GM18870 (cell line): ENCODE measurements at regions not wholly inside any gene's neighbourhood (a gene's known extent, or its start where the extent isn't known, plus 50 kb on each side); places are given as distances from the start of the nearest gene placed in this dataset.
"Not testable (repeated sequence)": the region's sequence is repeated elsewhere in the genome, so short reads cannot be mapped to it uniquely, and the experiment has no call there.

ENCODE experiments used
- ATAC-seq: cut with Tn5 transposase; IDR thresholded peaks from one replicate; pipeline ENCODE4 v1.9.1; 2021; ENCODE audit warnings: moderate library complexity; ENCODE audit not compliant: unreplicated experiment

- no peak for ATAC-seq
These were observed 963.4 kb upstream of the NRXN1 start for GRCh38 chr2:51995293-51995692.

GRCh38 chr2:51994123-51994763 is 962.3 kb upstream of the NRXN1 start:
- no peak for ATAC-seq

GRCh38 chr2:51990684-51991083 is 958.8 kb upstream of the NRXN1 start:
- no peak for ATAC-seq

GRCh38 chr2:51986101-51986500 is 954.2 kb upstream of the NRXN1 start:
- no peak for ATAC-seq

- ATAC-seq, result no peak
These were observed 949.9 kb upstream of the NRXN1 start for GRCh38 chr2:51981783-51982182.

- no peak for ATAC-seq
These were observed 944.7 kb upstream of the NRXN1 start for GRCh38 chr2:51976623-51977022.

GRCh38 chr2:51971136-51971535 is 939.2 kb upstream of the NRXN1 start:
- ATAC-seq, result no peak

- no peak for ATAC-seq
These were observed 937.4 kb upstream of the NRXN1 start for GRCh38 chr2:51969347-51969746.

GRCh38 chr2:51960841-51961335 is 929.0 kb upstream of the NRXN1 start:
- no peak for ATAC-seq

GRCh38 chr2:51960281-51960680 is 928.3 kb upstream of the NRXN1 start:
- ATAC-seq, result no peak

GRCh38 chr2:51959696-51960095 is 927.8 kb upstream of the NRXN1 start:
- ATAC-seq, result no peak

- no peak for ATAC-seq
These were observed 922.0 kb upstream of the NRXN1 start for GRCh38 chr2:51953931-51954330.

- no peak for ATAC-seq
These were observed 889.1 kb upstream of the NRXN1 start for GRCh38 chr2:51921076-51921475.

- ATAC-seq, result no peak
These were observed 888.6 kb upstream of the NRXN1 start for GRCh38 chr2:51920509-51920908.

- no peak for ATAC-seq
These were observed 887.5 kb upstream of the NRXN1 start for GRCh38 chr2:51919395-51919794.

- no peak for ATAC-seq
These were observed 886.2 kb upstream of the NRXN1 start for GRCh38 chr2:51918113-51918512.

GRCh38 chr2:51903728-51904127 is 871.8 kb upstream of the NRXN1 start:
- ATAC-seq, result no peak

- ATAC-seq, result no peak
These were observed 867.7 kb upstream of the NRXN1 start for GRCh38 chr2:51899643-51900042.

GRCh38 chr2:51894584-51894983 is 862.7 kb upstream of the NRXN1 start:
- ATAC-seq, result not testable (repeated sequence)

GRCh38 chr2:51888120-51888519 is 856.2 kb upstream of the NRXN1 start:
- ATAC-seq, result no peak

GRCh38 chr2:51881673-51882072 is 849.7 kb upstream of the NRXN1 start:
- ATAC-seq, result no peak

- no peak for ATAC-seq
These were observed 848.2 kb upstream of the NRXN1 start for GRCh38 chr2:51880153-51880552.

- ATAC-seq, result no peak
These were observed 834.4 kb upstream of the NRXN1 start for GRCh38 chr2:51866361-51866760.
